ENCODE measurements at regions not wholly inside any gene's neighbourhood (a gene's known extent, or its start where the extent isn't known, plus 50 kb on each side); places are given as distances from the start of the nearest gene placed in this dataset.

DNA sequence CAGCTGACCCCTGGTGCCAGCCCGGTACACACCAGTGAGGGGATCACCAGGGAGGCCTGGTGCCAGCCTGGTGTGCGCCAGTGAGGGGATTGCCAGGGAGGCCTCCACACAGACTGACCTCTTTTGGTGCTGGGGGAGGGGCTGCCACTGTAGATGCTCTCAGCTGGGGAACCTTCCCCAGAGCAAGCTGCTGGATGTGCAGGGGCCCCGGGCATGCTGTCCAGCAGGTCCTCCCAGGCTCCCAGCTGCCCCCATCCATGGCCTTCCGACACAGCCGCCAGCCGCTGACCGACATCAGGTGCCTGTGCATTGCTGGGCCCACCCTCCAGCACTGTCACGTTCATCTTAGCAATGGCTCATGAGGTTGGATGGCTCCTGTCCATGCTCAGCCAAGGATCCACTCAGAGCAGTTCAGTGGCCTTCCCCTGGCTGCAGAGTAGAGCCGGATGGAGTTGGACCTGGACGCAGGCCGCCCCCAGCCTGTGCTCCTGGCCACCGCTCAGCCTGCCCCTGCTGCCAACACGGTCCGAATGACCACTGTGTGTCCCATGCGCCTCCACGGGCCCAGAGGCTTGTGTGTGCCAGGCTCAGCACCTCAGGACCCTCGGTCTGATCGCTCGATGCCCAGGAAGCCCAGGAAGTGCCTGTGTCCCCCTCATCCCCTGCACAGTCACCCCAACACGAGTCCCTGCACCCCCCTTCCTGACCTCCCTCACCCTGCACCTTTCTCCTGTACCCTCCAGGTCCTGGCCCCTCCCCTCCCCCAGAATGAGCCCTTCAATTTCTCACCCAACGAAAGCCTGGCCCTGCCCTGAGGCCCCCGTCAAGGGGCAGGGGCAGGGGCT lies 95.7 kb downstream of the YTHDF1 start:
- WGBS: 71% methylated on average over 11 of the region's 22 CpGs
- Histone ChIP-seq H3K27me3 (peaks cover 0 to 86% (median 5%) of the 10 kb centered on the region in 4 donors), H3K36me3 (no peaks in the 10 kb centered on the region), H3K4me3 (no peak overlapping the region), H3K4me1 (no peaks in the 10 kb centered on the region), H3K27ac (replicated peaks in 1 of 4) (no peak overlapping the region), H3K9me3 (peaks cover 0 to 8% (median 0%) of the 10 kb centered on the region in 4 donors)
- intact Hi-C loops (cut with DNase I): no loop called here
- TF ChIP-seq, protein P1, sequence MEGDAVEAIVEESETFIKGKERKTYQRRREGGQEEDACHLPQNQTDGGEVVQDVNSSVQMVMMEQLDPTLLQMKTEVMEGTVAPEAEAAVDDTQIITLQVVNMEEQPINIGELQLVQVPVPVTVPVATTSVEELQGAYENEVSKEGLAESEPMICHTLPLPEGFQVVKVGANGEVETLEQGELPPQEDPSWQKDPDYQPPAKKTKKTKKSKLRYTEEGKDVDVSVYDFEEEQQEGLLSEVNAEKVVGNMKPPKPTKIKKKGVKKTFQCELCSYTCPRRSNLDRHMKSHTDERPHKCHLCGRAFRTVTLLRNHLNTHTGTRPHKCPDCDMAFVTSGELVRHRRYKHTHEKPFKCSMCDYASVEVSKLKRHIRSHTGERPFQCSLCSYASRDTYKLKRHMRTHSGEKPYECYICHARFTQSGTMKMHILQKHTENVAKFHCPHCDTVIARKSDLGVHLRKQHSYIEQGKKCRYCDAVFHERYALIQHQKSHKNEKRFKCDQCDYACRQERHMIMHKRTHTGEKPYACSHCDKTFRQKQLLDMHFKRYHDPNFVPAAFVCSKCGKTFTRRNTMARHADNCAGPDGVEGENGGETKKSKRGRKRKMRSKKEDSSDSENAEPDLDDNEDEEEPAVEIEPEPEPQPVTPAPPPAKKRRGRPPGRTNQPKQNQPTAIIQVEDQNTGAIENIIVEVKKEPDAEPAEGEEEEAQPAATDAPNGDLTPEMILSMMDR (IDR thresholded peaks at IDR 0.05): no peak
- no peak for DNase-seq (ENCODE audit: extremely low spot score)

DNA sequence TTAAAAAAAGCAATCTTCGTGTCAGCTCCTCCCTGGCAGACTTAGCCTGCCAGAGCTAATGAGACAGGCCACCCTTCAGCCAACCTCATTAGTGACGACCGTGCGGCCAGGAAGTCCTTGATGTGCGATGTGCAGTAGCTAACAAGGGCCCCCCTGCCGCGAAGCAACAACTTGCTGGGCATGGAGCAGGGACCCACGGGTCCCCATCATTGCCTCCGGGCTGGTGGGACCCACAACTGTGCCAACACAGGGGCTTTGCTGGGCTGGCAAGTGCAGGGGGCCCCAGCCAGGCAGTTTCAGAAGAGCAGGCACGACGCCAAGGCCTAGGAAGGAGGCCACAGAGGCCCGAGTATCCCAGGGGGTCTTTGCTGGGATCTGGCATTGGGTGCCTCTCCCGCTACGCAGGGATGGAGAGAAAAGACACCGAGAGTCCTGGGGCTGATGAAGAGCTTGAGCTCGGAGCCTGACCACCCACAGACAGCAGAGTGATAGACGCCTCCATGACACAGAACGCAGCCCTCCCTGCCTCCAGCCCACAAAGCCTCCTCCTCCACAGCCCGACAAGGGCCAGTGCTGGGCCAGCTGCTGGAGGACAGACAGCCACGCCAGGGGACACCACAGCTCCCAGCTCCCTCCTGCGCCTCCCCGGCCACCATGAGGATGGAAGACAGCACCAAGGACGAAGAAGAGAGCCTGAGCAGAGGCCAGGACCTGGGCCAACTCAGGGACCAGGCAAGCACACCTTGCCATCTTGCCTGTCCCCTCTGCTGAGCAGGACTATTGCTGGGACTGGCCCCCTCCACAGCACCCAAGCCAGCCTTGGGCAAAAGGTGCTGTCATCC lies 96.6 kb downstream of the YTHDF1 start:
- no peak overlapping the region for H3K27ac ChIP-seq (replicated peaks in 1 of 4)
- no peak overlapping the region for H3K4me3 ChIP-seq
- no peaks in the 10 kb centered on the region for H3K36me3 ChIP-seq
- intact Hi-C loops (cut with DNase I): no loop called here
- DNase-seq (ENCODE audit: extremely low spot score): no peak
- 59% methylated on average over 22 of the region's 23 CpGs for WGBS
- H3K27me3 ChIP-seq: peaks cover 0 to 86% (median 5%) of the 10 kb centered on the region in 4 donors
- TF ChIP-seq, protein P1 (IDR thresholded peaks at IDR 0.05): no peak
- TF ChIP-seq POLR2AphosphoS5 (IDR thresholded peaks at IDR 0.05) (no peak), EP300 (IDR thresholded peaks at IDR 0.05) (no peak), POLR2A (IDR thresholded peaks at IDR 0.05; ENCODE audit: low read depth) (no peak)
- peaks cover 0 to 8% (median 0%) of the 10 kb centered on the region in 4 donors for H3K9me3 ChIP-seq
- no peaks in the 10 kb centered on the region for H3K4me1 ChIP-seq

DNA sequence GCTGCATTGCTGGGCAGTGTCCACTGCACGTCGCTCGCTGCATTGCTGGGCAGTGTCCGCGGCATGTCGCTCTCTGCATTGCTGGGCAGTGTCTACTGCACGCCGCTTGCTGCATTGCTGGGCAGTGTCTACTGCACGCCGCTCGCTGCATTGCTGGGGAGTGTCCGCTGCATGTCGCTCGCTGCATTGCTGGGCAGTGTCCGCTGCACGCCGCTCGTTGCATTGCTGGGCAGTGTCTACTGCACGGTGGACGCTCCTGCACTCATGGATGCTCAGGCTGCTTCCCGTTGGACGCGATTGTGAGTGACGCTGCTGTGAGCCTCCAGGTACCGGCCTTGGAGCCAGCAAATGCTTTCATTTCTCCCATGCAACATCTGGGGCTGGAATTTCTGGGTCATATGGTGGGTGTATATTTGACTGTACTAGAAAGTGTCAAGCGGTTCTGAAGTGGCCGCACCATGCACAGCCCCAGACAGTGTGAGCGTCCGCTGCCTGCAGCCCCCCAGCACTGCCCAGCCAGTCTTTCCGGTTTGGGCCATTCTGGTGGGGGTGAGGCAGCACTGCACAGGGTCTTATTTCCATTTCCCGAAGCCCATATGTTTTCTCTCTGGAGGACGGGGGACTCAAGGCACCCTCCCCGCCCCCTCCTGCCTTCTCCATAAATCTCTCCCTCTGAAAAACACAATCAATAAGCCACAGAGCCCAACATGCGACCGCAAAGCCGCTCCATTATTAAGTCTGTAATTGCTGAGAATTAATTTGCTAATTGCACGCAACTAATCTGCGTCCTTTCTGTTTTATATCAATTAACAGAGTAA lies 97.4 kb downstream of the YTHDF1 start:
- no peaks in the 10 kb centered on the region for H3K4me1 ChIP-seq
- H3K4me3 ChIP-seq: no peak overlapping the region
- H3K27ac ChIP-seq (replicated peaks in 1 of 4): no peak overlapping the region
- peaks cover 0 to 8% (median 0%) of the 10 kb centered on the region in 4 donors for H3K9me3 ChIP-seq
- intact Hi-C loops (cut with DNase I): no loop called here
- peaks cover 0 to 83% (median 5%) of the 10 kb centered on the region in 4 donors for H3K27me3 ChIP-seq
- no peak for TF ChIP-seq POLR2A (IDR thresholded peaks at IDR 0.05; ENCODE audit: low read depth)
- TF ChIP-seq, protein P1 (IDR thresholded peaks at IDR 0.05): no peak
- TF ChIP-seq POLR2AphosphoS5 (IDR thresholded peaks at IDR 0.05): no peak
- TF ChIP-seq EP300 (IDR thresholded peaks at IDR 0.05): no peak
- DNase-seq (ENCODE audit: extremely low spot score): no peak
- no peaks in the 10 kb centered on the region for H3K36me3 ChIP-seq
- 78% methylated on average over 38 of the region's 38 CpGs for WGBS

DNA sequence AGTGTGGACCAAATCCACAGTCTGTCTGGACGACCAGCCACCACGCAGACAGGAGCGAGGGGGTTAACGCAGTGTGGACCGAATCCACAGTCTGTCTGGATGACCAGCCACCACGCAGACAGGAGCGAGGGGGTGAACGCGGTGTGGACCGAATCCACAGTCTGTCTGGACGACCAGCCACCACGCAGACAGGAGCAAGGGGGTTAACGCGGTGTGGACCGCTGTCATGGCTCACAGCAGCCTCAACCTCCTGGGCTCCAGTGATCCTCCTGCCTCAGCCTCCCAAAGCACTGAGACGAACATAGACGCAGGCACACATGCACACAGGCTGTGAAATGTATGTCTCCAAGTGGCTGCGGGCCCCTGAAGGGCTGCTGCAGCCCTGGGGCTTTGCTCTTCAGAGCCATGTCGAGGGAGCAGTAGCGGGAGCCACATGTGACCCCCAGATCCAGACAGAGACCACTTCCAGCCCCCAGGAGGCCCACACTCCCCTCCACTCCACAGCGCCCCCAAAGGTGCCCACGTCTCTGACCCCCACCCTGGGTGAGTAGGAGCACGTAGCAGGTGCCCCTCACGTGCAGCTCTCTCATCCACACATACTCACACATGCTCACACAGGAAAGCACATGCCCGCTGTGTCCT lies 98.1 kb downstream of the YTHDF1 start:
- intact Hi-C loops (cut with DNase I): no loop called here
- WGBS: 86% methylated on average over 19 of the region's 25 CpGs
- no peaks in the 10 kb centered on the region for H3K36me3 ChIP-seq
- H3K9me3 ChIP-seq: peaks cover 0 to 1% (median 0%) of the 10 kb centered on the region in 4 donors
- DNase-seq (ENCODE audit: extremely low spot score): no peak
- H3K27me3 ChIP-seq: peaks cover 0 to 80% (median 5%) of the 10 kb centered on the region in 4 donors
- H3K27ac ChIP-seq (replicated peaks in 1 of 4): no peak overlapping the region
- H3K4me1 ChIP-seq: no peaks in the 10 kb centered on the region
- TF ChIP-seq POLR2A (IDR thresholded peaks at IDR 0.05; ENCODE audit: low read depth): no peak
- no peak for TF ChIP-seq POLR2AphosphoS5 (IDR thresholded peaks at IDR 0.05)
- TF ChIP-seq, protein P1 (IDR thresholded peaks at IDR 0.05): no peak
- no peak for TF ChIP-seq EP300 (IDR thresholded peaks at IDR 0.05)
- no peak overlapping the region for H3K4me3 ChIP-seq
